OCI-LY1 (cell line): ENCODE measurements at regions not wholly inside any gene's neighbourhood (a gene's known extent, or its start where the extent isn't known, plus 50 kb on each side); places are given as distances from the start of the nearest gene placed in this dataset.

Source experiments
- EZH2 ChIP-seq: fragments of 200-600 bp; sonication (generic), shearing (Covaris generic); IDR thresholded peaks from 2 replicates; pipeline ENCODE4 v1.8.0; 2017; ENCODE audit warnings: borderline replicate concordance, mixed run types, mild to moderate bottlenecking, antibody characterized with exemption, low read length, moderate library complexity, mixed read lengths
- TF ChIP-seq, protein P1 (sequence below): fragments of 200-600 bp; sonication (generic), shearing (Covaris generic); IDR thresholded peaks from 2 replicates; pipeline ENCODE4 v1.5.1; 2017; ENCODE audit warnings: mild to moderate bottlenecking, antibody characterized with exemption, low read length, moderate library complexity, mixed read lengths

DNA sequence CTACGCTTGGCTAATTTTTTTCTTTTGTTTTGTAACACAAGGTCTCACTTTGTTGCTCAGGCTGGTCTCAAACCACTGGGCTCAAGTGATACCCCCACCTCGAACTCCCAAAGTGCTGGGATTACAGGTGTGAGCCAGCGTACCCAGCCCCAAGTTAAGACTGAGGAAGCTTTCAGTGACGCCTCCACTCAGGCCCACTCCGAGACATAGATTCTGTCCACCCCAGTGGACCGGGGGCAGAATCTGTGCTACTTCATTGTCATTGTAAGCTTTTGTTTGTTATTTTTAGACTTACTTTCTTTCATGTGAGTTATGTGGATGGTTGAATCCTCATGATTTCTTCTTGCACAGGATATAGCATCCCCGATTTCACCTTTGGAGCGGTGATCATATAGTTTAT, 156.9 kb upstream of the TSHZ3 start:
- TF ChIP-seq, protein P1, sequence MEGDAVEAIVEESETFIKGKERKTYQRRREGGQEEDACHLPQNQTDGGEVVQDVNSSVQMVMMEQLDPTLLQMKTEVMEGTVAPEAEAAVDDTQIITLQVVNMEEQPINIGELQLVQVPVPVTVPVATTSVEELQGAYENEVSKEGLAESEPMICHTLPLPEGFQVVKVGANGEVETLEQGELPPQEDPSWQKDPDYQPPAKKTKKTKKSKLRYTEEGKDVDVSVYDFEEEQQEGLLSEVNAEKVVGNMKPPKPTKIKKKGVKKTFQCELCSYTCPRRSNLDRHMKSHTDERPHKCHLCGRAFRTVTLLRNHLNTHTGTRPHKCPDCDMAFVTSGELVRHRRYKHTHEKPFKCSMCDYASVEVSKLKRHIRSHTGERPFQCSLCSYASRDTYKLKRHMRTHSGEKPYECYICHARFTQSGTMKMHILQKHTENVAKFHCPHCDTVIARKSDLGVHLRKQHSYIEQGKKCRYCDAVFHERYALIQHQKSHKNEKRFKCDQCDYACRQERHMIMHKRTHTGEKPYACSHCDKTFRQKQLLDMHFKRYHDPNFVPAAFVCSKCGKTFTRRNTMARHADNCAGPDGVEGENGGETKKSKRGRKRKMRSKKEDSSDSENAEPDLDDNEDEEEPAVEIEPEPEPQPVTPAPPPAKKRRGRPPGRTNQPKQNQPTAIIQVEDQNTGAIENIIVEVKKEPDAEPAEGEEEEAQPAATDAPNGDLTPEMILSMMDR: no peak
- TF ChIP-seq EZH2: no peak
